ENCODE measurements at regions not wholly inside any gene's neighbourhood (a gene's known extent, or its start where the extent isn't known, plus 50 kb on each side); places are given as distances from the start of the nearest gene placed in this dataset.
A peak's percentile ranks its signal among the peaks of the same experiment; 100 is the strongest.
"Not testable (repeated sequence)": the region's sequence is repeated elsewhere in the genome, so short reads cannot be mapped to it uniquely, and the experiment has no call there.

DNA sequence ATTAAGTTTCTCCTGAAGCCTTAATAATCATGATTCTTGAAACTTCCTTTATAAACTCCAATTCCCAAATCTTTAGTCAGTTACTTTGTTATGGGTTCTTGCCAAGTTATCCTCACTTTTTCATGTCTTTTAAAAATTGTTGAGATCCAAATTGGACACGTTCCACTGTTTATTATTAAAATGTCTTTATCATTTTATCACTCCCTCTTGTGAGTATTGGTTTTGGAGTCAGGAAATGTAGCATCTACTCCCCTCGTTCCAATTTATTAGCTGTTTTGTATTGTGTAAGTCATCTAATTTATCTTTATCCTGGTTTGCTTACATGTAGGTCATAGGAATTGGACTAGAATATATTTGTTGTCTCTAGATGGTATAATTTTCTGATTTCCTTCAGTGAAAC, 213.1 kb upstream of the SLC39A10 start:
- no peak overlapping the region for H3K4me3 ChIP-seq (ENCODE audit: low read depth, low read length)
- TF ChIP-seq, protein P1, sequence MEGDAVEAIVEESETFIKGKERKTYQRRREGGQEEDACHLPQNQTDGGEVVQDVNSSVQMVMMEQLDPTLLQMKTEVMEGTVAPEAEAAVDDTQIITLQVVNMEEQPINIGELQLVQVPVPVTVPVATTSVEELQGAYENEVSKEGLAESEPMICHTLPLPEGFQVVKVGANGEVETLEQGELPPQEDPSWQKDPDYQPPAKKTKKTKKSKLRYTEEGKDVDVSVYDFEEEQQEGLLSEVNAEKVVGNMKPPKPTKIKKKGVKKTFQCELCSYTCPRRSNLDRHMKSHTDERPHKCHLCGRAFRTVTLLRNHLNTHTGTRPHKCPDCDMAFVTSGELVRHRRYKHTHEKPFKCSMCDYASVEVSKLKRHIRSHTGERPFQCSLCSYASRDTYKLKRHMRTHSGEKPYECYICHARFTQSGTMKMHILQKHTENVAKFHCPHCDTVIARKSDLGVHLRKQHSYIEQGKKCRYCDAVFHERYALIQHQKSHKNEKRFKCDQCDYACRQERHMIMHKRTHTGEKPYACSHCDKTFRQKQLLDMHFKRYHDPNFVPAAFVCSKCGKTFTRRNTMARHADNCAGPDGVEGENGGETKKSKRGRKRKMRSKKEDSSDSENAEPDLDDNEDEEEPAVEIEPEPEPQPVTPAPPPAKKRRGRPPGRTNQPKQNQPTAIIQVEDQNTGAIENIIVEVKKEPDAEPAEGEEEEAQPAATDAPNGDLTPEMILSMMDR (IDR thresholded peaks at IDR 0.05; ENCODE audit: insufficient read depth, low read length): no peak
- DNase-seq (ENCODE audit: low read depth): peak; percentile 12

DNA sequence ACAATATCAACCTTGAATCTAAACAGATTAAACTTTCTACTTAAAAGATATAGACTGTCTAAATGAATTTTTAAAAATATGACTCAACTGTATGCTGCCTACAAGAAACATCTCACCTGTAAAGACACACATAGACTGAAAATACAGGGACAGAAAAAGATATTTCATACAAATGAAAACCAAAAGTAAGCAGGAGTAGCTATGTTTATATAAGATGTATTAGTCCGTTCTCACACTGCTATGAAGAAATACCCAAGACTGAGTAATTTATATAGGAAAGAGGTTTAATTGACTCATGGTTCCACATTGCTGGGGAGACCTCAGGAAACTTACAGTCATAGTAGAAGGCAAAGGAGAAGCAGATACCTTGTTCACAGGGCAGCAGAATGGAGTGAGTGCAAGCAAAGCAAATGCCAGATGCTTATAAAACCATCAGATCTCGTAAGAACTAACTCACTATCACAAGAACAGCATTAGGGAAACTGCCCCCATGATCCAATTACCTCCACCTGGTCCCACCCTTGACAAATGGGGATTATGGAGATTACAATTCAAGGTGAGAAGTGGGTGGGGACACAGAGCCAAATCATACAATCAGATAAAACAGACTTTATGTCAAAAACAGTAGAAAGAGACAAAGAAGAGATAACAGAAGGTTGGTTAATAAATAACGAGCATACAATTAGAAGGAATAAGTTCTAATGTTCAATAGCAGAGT, 214.4 kb upstream of the SLC39A10 start:
- TF ChIP-seq, protein P1 (IDR thresholded peaks at IDR 0.05; ENCODE audit: insufficient read depth, low read length): no peak
- H3K4me3 ChIP-seq (ENCODE audit: low read depth, low read length): no peak overlapping the region
- DNase-seq (ENCODE audit: low read depth): no peak

DNA sequence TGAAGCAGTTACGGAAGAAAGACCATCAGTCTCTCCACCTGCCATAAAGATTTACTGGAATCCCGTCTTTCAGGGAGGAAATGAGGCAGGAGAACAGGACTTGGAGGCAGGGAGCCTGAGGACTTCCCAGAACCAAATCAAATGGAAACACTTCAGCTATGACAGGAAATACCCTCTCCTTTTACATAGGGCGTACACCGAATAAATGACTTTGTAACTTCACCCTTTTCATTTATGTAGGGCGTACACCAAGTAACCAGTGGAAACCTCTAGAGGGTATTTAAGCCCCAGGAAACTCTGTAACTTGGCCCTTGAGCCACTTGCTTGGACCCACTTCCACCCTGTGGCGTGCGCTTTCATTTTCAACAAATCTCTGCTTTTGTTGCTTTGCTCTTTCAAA, 218.3 kb upstream of the SLC39A10 start:
- H3K4me3 ChIP-seq (ENCODE audit: low read depth, low read length): no peak overlapping the region

DNA sequence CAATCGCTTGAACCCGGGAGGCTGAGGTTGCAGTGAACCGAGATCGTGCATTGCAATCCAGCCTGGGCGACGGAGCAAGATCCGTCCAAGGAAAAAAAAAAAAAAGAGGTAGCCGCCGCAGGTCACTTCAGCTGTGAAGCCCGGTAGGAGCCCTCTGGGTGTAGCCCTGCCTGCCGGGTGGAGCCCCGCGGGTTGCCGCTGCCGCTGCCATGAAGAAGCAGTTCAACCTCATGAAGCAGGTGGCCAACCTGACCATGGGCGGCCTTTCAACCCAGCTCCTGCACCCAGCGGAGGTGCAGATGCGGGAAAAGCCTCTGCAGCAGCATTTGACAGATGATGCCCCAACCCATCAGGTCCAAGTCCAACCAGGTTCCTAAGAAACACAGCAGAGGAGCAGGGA, 219.5 kb upstream of the SLC39A10 start:
- H3K4me3 ChIP-seq (ENCODE audit: low read depth, low read length): no peak overlapping the region
- DNase-seq (ENCODE audit: low read depth): no peak
- TF ChIP-seq, protein P1 (IDR thresholded peaks at IDR 0.05; ENCODE audit: insufficient read depth, low read length): no peak

More for the DNA sequence above, 218.3 kb upstream of the SLC39A10 start:
- no peak for DNase-seq (ENCODE audit: low read depth)
- TF ChIP-seq, protein P1 (IDR thresholded peaks at IDR 0.05; ENCODE audit: insufficient read depth, low read length): no peak

DNA sequence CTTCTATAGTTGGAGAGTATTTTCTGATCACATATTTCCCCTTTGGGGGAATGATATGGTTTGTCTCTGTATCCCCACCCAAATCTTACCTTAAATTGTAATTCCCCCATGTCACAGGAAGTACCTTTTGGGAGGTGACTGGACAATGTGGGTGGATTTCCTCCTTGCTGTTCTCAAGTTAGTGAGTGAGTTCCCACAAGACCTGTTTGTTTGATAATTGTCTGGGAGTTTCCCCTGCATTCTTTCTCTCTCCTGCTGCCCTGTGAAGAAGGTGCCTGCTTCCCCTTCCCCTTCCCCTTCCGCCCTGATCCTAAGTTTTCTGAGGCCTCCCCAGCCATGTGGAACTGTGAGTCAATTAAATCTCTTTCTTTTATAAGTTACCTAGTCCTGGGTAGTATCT, 222.7 kb upstream of the SLC39A10 start:
- DNase-seq (ENCODE audit: low read depth): no peak
- TF ChIP-seq, protein P1 (IDR thresholded peaks at IDR 0.05; ENCODE audit: insufficient read depth, low read length): no peak
- no peak overlapping the region for H3K4me3 ChIP-seq (ENCODE audit: low read depth, low read length)

DNA sequence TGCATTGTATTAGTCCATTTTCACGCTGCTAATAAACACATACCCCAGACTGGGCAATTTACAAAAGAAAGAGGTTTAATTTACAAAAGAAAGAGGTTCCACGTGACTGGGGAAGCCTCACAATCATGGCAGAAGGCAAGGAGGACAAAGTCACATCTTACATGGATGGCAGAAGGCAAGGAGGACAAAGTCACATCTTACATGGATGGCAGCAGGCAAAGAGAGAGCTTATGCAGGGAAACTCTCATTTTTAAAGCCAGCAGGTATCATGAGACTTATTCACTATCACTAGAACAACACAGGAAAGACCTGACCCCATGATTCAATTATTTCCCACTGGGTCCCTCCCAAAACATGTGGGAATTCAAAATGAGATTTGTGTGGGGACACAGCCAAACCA, 223.3 kb upstream of the SLC39A10 start:
- H3K4me3 ChIP-seq (ENCODE audit: low read depth, low read length): not testable (repeated sequence)
- DNase-seq (ENCODE audit: low read depth): peak; percentile 5

DNA sequence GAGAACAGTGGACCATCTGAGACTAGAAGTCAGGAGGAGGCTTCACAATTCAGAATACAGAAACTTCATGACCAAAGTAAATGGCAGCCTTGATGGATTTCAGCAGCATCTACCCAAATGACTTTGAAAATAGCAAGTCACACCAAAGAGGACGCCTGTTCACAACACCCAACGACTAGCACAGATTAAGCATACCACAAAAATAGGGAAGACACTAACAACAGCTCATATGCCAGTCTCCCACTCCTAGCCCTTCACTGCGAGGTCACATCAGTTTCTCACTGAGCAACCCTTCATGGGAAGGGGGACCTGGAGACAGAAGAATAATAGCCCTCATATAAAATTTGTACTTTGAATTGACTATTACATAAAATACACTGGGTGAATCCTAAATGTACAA, 228.4 kb upstream of the SLC39A10 start:
- DNase-seq (ENCODE audit: low read depth): no peak
- H3K4me3 ChIP-seq (ENCODE audit: low read depth, low read length): no peak overlapping the region
- TF ChIP-seq, protein P1 (IDR thresholded peaks at IDR 0.05; ENCODE audit: insufficient read depth, low read length): no peak

All from fibroblast of the aortic adventitia (primary cell).